Breast epithelium (tissue), 4 donors: ENCODE measurements at regions not wholly inside any gene's neighbourhood (a gene's known extent, or its start where the extent isn't known, plus 50 kb on each side); places are given as distances from the start of the nearest gene placed in this dataset.

Experiments used
- DNase-seq, 2 donors: peaks; one replicate each; pipeline ENCODE4 v3.0.0-alpha.2; 2019; ENCODE audit warnings: low spot score in 2 of 2
- H3K27ac ChIP-seq, 2 donors: fragments of 200-600 bp; sonication (generic) in 1 of 2; one replicate each; pipeline ENCODE4 v1.5.1; 2016 to 2019; ENCODE audit warnings: mild to moderate bottlenecking in 1 of 2
- H3K27me3 ChIP-seq, 2 donors: fragments of 200-600 bp; sonication (generic) in 1 of 2; one replicate each; pipeline versions ENCODE4 v1.5.1 to v1.6.0; 2017 to 2019; ENCODE audit warnings: control low read depth in 1 of 2, mild to moderate bottlenecking in 1 of 2
- H3K36me3 ChIP-seq: fragments of 200-600 bp; one replicate; pipeline ENCODE4 v1.5.1; 2019
- H3K4me1 ChIP-seq, 2 donors: fragments of 200-600 bp; sonication (generic); one replicate each; pipeline ENCODE4 v1.5.1; 2016 to 2019; ENCODE audit warnings: control low read depth in 1 of 2
- H3K4me3 ChIP-seq, 3 donors: fragments of 200-600 bp; sonication (generic); 1 replicate in 2 of 3; 2 replicates in 1 of 3; pipeline ENCODE4 v1.5.1; 2016 to 2019; ENCODE audit warnings: mild to moderate bottlenecking in 3 of 3, moderate library complexity in 2 of 3
- H3K9me3 ChIP-seq, 2 donors: fragments of 200-600 bp; sonication (generic) in 1 of 2; one replicate each; pipeline ENCODE4 v1.5.1; 2016 to 2019; ENCODE audit warnings: control low read depth in 1 of 2
- POLR2A ChIP-seq: fragments of 450-650 bp; IDR thresholded peaks from one replicate; pipeline ENCODE4 v1.6.1; 2016; ENCODE audit warnings: antibody characterized with exemption, mild to moderate bottlenecking, moderate library complexity
- POLR2AphosphoS5 ChIP-seq, 3 donors: sonication (generic); formaldehyde crosslinking; IDR thresholded peaks; one replicate each; pipeline ENCODE4 v1.6.1; 2017; ENCODE audit warnings: antibody characterized with exemption in 3 of 3
- intact Hi-C: fragments of 100-400 bp; cut with DNase I; formaldehyde crosslinking; loops from one replicate; pipeline ENCODE4 v1.15.1; 2023; ENCODE audit warnings: low total_unique reads
- TF ChIP-seq, protein P1 (sequence below), 3 donors: fragments of 450-650 bp; IDR thresholded peaks; one replicate each; pipeline ENCODE4 v1.5.1; 2016 to 2017; ENCODE audit warnings: antibody characterized with exemption in 3 of 3, mild to moderate bottlenecking in 3 of 3, moderate library complexity in 3 of 3

DNA sequence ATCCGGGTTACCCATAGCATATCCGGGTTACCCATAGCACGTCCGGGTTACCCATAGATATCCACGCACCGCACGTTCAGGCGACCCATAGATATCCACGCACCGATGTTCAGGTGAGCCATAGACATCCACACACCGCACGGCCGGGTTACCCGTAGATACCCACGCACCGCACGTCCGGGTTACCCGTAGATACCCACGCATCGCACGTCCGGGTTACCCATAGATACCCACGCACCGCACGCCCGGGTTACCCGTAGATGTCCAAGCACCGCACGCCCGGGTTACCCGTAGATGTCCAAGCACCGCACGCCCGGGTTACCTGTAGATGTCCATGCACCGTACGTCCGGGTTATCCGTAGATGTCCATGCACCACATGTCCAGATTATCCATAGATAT lies 60.3 kb upstream of the SYT1 start:
- no peaks in the 10 kb centered on the region for H3K9me3 ChIP-seq
- H3K4me3 ChIP-seq: no peak overlapping the region
- TF ChIP-seq, protein P1, sequence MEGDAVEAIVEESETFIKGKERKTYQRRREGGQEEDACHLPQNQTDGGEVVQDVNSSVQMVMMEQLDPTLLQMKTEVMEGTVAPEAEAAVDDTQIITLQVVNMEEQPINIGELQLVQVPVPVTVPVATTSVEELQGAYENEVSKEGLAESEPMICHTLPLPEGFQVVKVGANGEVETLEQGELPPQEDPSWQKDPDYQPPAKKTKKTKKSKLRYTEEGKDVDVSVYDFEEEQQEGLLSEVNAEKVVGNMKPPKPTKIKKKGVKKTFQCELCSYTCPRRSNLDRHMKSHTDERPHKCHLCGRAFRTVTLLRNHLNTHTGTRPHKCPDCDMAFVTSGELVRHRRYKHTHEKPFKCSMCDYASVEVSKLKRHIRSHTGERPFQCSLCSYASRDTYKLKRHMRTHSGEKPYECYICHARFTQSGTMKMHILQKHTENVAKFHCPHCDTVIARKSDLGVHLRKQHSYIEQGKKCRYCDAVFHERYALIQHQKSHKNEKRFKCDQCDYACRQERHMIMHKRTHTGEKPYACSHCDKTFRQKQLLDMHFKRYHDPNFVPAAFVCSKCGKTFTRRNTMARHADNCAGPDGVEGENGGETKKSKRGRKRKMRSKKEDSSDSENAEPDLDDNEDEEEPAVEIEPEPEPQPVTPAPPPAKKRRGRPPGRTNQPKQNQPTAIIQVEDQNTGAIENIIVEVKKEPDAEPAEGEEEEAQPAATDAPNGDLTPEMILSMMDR (IDR thresholded peaks at IDR 0.05): no peak
- TF ChIP-seq POLR2A (no peak), POLR2AphosphoS5 (IDR thresholded peaks at IDR 0.05) (no peak)
- no peaks in the 10 kb centered on the region for H3K27me3 ChIP-seq
- intact Hi-C loops: no loop called here
- no peak overlapping the region for H3K27ac ChIP-seq
- H3K36me3 ChIP-seq: no peaks in the 10 kb centered on the region
- H3K4me1 ChIP-seq: no peaks in the 10 kb centered on the region
- DNase-seq: no peak
